Osteoblast (primary cell): ENCODE measurements at regions not wholly inside any gene's neighbourhood (a gene's known extent, or its start where the extent isn't known, plus 50 kb on each side); places are given as distances from the start of the nearest gene placed in this dataset.

Experiments used
- DNase-seq: peaks from one replicate; pipeline ENCODE4 v3.0.0; 2011; ENCODE audit warnings: low spot score, mixed read lengths; ENCODE audit not compliant: insufficient read length; ENCODE audit errors: missing footprints
- H2AFZ ChIP-seq: 2 replicates; pipeline ENCODE4 v1.6.0; 2011; ENCODE audit warnings: mild to moderate bottlenecking, low read length
- H3K27ac ChIP-seq: 2 replicates; pipeline ENCODE4 v1.5.1; 2011; ENCODE audit warnings: mild to moderate bottlenecking, low read depth, low read length, moderate library complexity
- H3K27me3 ChIP-seq: 2 replicates; pipeline ENCODE4 v1.6.0; 2012; ENCODE audit warnings: mild to moderate bottlenecking, control low read depth, inconsistent platforms, low read length, moderate library complexity; ENCODE audit not compliant: insufficient read depth
- H3K36me3 ChIP-seq: 2 replicates; pipeline ENCODE4 v1.5.1; 2011; ENCODE audit warnings: mild to moderate bottlenecking, low read length, control low read depth, moderate library complexity; ENCODE audit not compliant: insufficient read depth
- H3K4me1 ChIP-seq: 2 replicates; pipeline ENCODE4 v1.5.1; 2011; ENCODE audit warnings: mild to moderate bottlenecking, low read length, control low read depth, moderate library complexity; ENCODE audit not compliant: insufficient read depth
- H3K4me2 ChIP-seq: 2 replicates; pipeline ENCODE4 v1.6.0; 2011; ENCODE audit warnings: mild to moderate bottlenecking, low read length; ENCODE audit not compliant: insufficient read depth
- H3K4me3 ChIP-seq: fragments of 200-600 bp; sonication (generic); 3 replicates; pipeline ENCODE4 v1.5.1; 2012; ENCODE audit warnings: mild to moderate bottlenecking, low read length, inconsistent platforms; ENCODE audit not compliant: insufficient read depth
- H3K79me2 ChIP-seq: 2 replicates; pipeline ENCODE4 v1.6.0; 2012; ENCODE audit warnings: mild to moderate bottlenecking, low read length, control low read depth, inconsistent platforms; ENCODE audit not compliant: insufficient read depth
- H3K9me3 ChIP-seq: 2 replicates; pipeline ENCODE4 v1.5.1; 2011; ENCODE audit warnings: low read depth, low read length, control low read depth
- H4K20me1 ChIP-seq: 2 replicates; pipeline ENCODE4 v1.6.0; 2012; ENCODE audit warnings: mild to moderate bottlenecking, low read length, control low read depth; ENCODE audit not compliant: insufficient read depth
- TF ChIP-seq, protein P1 (sequence below): IDR thresholded peaks from 2 replicates; pipeline ENCODE4 v1.5.1; 2011; ENCODE audit warnings: mild to moderate bottlenecking, low read depth, low read length, moderate library complexity; ENCODE audit errors: extremely low read depth

DNA sequence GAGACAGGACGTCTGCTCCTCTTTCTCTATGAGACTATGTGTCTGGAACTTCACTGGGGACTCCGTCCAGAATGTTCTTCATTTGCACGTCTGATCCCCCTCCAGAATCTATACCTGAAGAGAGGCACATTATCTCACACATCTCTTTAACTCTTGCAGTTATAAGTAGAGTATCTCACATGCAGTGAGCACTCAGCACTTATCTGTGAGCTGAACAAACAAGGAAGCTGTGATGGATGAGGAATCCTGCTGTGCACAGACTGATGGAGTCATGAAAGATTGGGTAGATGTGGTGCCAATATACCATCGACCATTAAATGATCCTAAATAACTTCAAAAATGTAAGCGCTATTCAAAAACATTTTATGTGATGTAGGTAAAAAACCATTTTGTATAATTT lies 888.3 kb upstream of the CELF4 start:
- H3K36me3 ChIP-seq: no peaks in the 10 kb centered on the region
- TF ChIP-seq, protein P1, sequence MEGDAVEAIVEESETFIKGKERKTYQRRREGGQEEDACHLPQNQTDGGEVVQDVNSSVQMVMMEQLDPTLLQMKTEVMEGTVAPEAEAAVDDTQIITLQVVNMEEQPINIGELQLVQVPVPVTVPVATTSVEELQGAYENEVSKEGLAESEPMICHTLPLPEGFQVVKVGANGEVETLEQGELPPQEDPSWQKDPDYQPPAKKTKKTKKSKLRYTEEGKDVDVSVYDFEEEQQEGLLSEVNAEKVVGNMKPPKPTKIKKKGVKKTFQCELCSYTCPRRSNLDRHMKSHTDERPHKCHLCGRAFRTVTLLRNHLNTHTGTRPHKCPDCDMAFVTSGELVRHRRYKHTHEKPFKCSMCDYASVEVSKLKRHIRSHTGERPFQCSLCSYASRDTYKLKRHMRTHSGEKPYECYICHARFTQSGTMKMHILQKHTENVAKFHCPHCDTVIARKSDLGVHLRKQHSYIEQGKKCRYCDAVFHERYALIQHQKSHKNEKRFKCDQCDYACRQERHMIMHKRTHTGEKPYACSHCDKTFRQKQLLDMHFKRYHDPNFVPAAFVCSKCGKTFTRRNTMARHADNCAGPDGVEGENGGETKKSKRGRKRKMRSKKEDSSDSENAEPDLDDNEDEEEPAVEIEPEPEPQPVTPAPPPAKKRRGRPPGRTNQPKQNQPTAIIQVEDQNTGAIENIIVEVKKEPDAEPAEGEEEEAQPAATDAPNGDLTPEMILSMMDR: no peak
- H3K4me2 ChIP-seq: no peak overlapping the region
- no peak overlapping the region for H3K27ac ChIP-seq
- H3K4me1 ChIP-seq: no peaks in the 10 kb centered on the region
- no peak overlapping the region for H3K4me3 ChIP-seq
- H3K9me3 ChIP-seq: no peaks in the 10 kb centered on the region
- no peak overlapping the region for H2AFZ ChIP-seq
- DNase-seq: no peak
- no peaks in the 10 kb centered on the region for H4K20me1 ChIP-seq
- H3K79me2 ChIP-seq: no peaks in the 10 kb centered on the region
- no peaks in the 10 kb centered on the region for H3K27me3 ChIP-seq

DNA sequence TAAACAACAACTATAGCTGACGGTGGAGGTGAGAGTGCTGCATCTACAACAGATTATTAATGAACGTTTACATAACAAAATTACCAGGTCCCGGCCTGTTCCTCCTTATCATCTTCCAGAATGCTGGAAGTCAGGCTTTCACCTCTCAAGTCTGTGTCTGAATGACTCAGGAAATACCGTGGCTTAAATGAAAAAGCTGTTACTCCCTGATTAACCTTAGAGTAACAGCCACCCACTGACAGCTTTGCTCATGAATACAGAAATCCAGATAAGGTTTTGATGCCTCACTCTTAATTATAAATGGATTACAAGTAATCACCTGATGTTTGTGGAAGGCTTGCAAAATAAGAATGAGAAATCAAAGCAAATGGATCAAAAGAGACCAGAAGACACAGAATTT lies 885.3 kb upstream of the CELF4 start:
- no peak for DNase-seq
- H2AFZ ChIP-seq: no peak overlapping the region

DNA sequence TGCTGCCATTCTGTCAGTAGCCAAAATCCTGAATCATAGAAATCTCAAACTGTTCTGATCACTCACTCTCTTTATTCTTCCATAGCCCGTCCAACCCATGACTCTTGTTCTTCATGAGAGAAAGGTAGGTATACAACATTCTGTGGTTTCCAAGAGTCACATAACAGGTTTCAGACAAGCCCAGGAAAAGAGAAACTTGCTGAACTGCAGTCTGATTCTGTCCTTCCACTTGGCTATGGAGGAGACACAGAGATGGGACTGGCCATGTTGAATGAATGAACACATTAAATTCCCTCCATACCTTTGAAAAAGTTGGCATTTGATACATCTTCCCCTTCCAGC lies 880.2 kb upstream of the CELF4 start:
- no peak overlapping the region for H3K4me3 ChIP-seq
- TF ChIP-seq, protein P1: no peak
- no peaks in the 10 kb centered on the region for H3K9me3 ChIP-seq
- H3K27ac ChIP-seq: no peak overlapping the region
- no peaks in the 10 kb centered on the region for H4K20me1 ChIP-seq
- H3K27me3 ChIP-seq: no peaks in the 10 kb centered on the region
- no peak overlapping the region for H3K4me2 ChIP-seq
- H3K4me1 ChIP-seq: no peaks in the 10 kb centered on the region
- DNase-seq: no peak
- no peaks in the 10 kb centered on the region for H3K79me2 ChIP-seq
- no peaks in the 10 kb centered on the region for H3K36me3 ChIP-seq
- no peak overlapping the region for H2AFZ ChIP-seq

More for the DNA sequence above, 885.3 kb upstream of the CELF4 start:
- Histone ChIP-seq H3K79me2 (no peaks in the 10 kb centered on the region), H4K20me1 (no peaks in the 10 kb centered on the region), H3K4me3 (no peak overlapping the region), H3K27me3 (no peaks in the 10 kb centered on the region), H3K4me1 (no peaks in the 10 kb centered on the region), H3K4me2 (no peak overlapping the region), H3K27ac (no peak overlapping the region), H3K9me3 (no peaks in the 10 kb centered on the region), H3K36me3 (no peaks in the 10 kb centered on the region)
- TF ChIP-seq, protein P1: no peak

DNA sequence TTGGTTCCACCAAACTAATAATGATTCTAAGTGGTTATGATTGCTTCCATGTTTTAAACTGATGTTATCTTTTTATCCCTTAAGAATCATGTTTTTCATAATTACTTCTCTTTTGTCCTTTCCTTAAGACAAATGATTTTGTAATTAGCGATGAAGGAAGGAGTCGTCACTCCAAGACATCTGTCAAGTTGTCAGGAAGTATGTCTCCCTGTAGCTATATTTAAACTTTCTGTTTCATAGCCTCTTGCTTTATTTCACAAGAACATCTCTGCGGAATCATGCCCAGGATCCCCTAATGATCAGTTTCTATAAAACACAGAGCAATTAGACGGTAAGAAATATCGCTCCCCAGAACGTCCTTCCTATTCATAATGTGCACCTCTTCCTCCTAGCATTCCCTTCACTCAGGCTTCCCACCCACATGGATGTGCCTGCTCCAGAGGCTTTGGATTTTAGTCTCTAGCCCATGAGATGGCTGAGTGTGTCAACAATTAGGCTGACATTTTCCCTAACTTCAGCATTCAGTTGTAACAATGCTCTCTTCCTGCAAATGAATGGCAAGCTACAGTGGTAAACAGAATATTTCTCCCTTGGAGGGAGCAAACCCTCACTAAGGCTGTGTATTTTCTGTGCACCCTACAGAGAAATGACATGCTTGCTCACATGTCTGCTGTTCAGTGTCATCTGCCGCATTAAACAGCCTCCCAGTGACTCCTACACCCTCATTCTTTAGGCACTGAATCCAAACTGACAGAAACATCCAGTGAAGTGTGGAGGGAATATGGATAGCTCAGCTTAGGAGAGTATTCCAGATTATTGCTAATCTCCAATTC lies 879.6 kb upstream of the CELF4 start:
- no peaks in the 10 kb centered on the region for H3K4me1 ChIP-seq
- TF ChIP-seq, protein P1: no peak
- H2AFZ ChIP-seq: no peak overlapping the region
- H3K36me3 ChIP-seq: no peaks in the 10 kb centered on the region
- H3K27ac ChIP-seq: no peak overlapping the region
- no peak overlapping the region for H3K4me2 ChIP-seq
- H3K79me2 ChIP-seq: no peaks in the 10 kb centered on the region
- no peaks in the 10 kb centered on the region for H3K9me3 ChIP-seq
- H3K27me3 ChIP-seq: no peaks in the 10 kb centered on the region
- DNase-seq: no peak
- H3K4me3 ChIP-seq: no peak overlapping the region
- H4K20me1 ChIP-seq: no peaks in the 10 kb centered on the region
